T1000 (cell line): ENCODE measurements at regions not wholly inside any gene's neighbourhood (a gene's known extent, or its start where the extent isn't known, plus 50 kb on each side); places are given as distances from the start of the nearest gene placed in this dataset.
A peak's percentile ranks its signal among the peaks of the same experiment; 100 is the strongest.

ENCODE experiments used
- DNase-seq: peaks from one replicate; lab custom pipeline; 2025; ENCODE audit warnings: mixed read lengths; lab: John Stamatoyannopoulos, UW

- DNase-seq, result no peak
These were observed 80.0 kb upstream of the FREM2 start for GRCh38 chr13:38606699-38607535.

- no peak for DNase-seq
These were observed 68.9 kb upstream of the FREM2 start for GRCh38 chr13:38617936-38618335.

- DNase-seq, result no peak
These were observed 68.5 kb upstream of the FREM2 start for GRCh38 chr13:38618336-38618735.

GRCh38 chr13:38618881-38619280 is 68.0 kb upstream of the FREM2 start:
- DNase-seq, result no peak

- no peak for DNase-seq
These were observed 66.0 kb upstream of the FREM2 start for GRCh38 chr13:38620876-38621275.

GRCh38 chr13:38624822-38625221 is 62.1 kb upstream of the FREM2 start:
- DNase-seq, result no peak

- DNase-seq, result no peak
These were observed 58.3 kb upstream of the FREM2 start for GRCh38 chr13:38628554-38628953.

GRCh38 chr13:38630780-38631179 is 56.1 kb upstream of the FREM2 start:
- DNase-seq, result peak; percentile 5

- no peak for DNase-seq
These were observed 51.8 kb upstream of the FREM2 start for GRCh38 chr13:38635030-38635429.

- no peak for DNase-seq
These were observed 50.8 kb upstream of the FREM2 start for GRCh38 chr13:38636073-38636472.

GRCh38 chr13:38636761-38637160 is 50.1 kb upstream of the FREM2 start:
- DNase-seq, result no peak
